NCI-H748 (cell line): ENCODE measurements at regions not wholly inside any gene's neighbourhood (a gene's known extent, or its start where the extent isn't known, plus 50 kb on each side); places are given as distances from the start of the nearest gene placed in this dataset.
"Not testable (repeated sequence)": the region's sequence is repeated elsewhere in the genome, so short reads cannot be mapped to it uniquely, and the experiment has no call there.

Source experiments
- DNase-seq: peaks from one replicate; lab custom pipeline; 2025; ENCODE audit not compliant: unreplicated experiment; lab: John Stamatoyannopoulos, UW

GRCh38 chr14:105600195-105600938 is 74.0 kb downstream of the TMEM121 start:
- not testable (repeated sequence) for DNase-seq

- DNase-seq = no peak
Observed at GRCh38 chr14:105600939-105601359, 74.6 kb downstream of the TMEM121 start.

DNA sequence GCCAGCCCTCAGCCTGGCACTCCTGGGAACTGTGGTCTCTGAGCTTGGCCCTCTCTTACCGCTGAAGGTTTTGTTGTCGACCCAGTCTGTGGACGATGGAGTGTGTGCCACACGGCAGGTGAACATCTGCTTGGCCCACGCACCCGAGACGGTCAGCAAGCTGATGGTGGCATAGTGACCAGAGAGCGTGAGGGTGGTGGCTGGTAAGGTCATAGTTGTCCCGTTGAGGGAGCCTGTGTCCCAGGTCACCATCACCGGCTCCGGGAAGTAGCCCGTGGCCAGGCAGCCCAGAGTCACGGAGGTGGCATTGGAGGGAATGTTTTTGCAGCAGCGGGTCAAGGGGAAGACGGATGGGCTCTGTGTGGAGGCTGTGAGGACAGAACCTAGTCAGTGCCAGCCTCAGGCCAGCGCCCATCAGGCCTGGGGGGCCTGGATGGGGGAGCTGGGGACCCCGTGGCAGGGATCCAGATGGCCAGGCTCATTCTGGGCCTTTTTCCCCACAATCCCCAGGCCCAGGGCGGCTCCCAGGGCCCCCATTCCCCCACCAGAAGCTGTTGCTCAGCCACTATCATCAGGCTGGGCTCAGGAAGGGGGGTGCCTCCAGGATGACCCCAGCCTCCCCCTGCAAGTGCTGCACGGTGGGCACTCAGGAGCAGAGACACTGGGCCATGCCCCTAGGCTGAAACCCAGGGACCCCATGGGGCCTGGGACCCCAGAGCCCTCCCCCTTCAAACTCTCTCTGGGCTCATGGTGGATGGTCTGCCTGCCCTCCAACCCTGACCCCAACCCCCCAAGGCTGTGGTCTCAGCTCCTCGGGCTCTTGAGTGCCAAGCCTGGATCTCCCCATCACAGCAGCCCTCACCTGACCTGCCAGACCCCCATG is 75.2 kb downstream of the TMEM121 start:
- no peak for DNase-seq

GRCh38 chr14:105602243-105602750 is 75.9 kb downstream of the TMEM121 start:
- no peak for DNase-seq

- DNase-seq = no peak
Observed at GRCh38 chr14:105602799-105603793, 76.7 kb downstream of the TMEM121 start.

DNA sequence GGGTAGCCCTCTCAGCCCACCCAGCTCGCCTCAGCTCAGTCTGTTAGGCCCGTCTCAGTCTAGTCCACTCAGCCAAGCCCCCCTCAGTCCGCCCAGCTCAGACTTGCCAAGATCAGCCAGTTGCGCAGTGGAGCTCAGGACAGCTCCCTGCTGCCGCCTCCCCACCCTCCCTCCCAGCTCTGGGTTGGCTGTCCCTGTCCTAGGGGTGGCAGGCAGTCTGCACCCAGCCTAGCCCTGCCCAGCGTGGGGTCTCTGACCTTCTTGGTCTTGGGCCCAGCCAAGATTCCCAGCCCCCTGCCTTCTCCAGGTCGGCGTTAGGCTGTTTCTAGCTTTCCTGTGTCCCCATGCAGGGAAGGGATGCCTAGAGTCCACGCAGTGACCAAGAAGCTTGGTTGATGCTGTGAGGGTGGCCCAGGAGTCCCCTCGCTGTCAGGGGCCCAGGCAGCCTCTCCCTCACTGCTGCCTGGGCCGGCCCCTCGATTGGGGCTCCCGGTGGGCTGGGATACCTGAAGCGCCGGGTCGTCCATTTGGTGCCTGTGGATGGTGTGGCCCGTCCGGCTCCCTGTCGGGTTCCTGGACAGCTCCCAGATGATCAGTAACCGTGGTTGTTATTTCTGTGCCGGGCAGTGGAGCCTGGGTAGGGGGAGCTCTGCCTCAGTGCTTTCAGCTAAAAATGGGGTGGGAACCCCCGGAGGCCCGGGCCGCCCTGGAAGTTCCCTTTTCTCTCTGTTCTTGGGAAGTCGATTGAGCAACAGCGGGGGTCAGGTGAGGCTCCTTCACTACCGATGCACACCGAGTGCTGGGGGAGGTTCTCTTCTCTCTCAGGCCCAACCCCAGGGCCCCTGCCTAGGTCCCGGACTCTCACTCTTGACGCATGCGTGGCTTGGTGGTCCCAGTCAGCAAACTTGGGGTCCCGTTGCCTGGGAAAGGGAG is 78.4 kb downstream of the TMEM121 start:
- DNase-seq = not testable (repeated sequence)

DNA sequence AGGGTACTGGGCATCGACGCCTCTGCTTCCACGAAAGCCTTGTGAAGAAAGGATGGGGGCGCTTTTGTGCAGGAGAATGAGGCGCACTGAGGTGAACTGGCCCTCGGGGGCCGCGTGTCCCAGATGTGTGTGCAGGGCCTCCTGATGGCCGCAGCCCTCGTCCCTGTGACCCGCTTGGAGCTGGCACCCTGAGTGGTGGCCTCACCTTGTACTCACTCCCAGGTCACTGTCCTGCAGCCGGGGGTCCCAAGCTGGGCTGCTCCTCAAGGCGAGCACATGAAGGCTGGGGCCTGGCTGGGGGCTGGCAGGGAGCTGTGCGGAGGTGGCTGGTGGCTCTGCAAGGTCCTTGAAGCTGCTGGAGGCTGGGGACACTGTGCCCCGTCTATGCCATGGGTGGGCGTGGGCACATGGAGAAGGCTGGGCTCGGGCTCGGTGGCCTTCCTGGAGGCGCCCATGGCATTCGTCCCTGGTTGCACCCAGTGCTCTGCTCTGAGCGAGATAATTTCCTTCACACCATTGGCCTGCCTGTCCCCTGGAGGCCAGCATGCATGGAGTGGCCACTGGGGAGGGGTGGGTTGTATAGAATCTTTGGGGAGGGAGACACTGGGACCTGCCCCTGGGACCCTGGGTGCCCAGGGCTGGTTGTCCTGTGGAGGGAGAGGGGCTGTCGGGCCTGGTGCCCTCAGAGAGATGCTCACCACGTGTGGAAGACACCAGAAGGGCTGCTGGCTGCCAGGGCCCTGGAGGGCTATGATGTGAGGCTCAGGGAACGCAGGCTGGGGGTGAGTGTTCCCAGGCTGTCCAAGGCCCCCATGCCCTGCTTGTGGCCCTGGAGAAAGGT is 79.3 kb downstream of the TMEM121 start:
- no peak for DNase-seq

GRCh38 chr14:105606305-105606975 is 80.1 kb downstream of the TMEM121 start:
- not testable (repeated sequence) for DNase-seq

DNA sequence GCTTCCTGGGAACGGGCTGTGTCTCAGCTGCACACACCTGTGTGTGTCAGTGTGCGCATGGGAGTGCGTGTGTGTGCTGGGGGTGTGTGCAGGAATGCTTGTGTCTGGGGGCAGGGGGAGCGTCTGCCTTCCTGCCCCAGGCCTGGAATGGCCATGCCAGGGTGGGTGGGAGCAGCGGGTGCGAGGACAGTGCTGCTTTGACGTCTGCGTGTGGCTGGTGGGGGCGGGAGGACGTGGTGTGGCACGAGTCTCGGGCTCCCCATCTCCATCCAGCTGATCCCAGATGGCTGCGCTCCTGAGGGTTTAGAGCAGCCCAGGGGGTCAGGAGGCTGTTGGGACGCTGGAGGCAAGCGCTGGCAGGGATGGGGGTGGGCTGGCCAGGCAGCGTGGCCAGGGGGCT is 80.6 kb downstream of the TMEM121 start:
- DNase-seq = not testable (repeated sequence)

DNA sequence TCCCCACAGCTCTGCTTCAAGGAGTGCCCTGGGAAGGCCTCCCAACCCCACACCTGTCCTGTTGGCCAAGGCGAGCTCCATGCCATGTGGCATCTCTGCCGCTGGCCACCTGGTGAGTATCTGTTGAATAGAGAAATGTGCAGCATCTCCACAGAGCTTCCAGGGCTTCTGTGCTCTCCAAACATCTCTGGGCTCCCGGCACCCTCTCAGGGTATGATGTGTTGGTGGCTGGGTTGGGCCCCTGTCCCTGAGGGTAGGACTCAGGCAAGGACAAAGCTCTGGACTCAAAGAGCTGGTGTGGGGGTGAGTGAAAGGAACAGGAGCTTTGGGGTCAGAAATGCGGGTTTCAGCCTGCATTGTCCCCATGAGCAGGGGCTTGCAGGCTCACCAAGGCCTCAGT is 88.6 kb downstream of the TMEM121 start:
- not testable (repeated sequence) for DNase-seq

- DNase-seq = not testable (repeated sequence)
Observed at GRCh38 chr14:105615986-105616801, 89.8 kb downstream of the TMEM121 start.

- no peak for DNase-seq
Observed at GRCh38 chr14:105616802-105617192, 90.4 kb downstream of the TMEM121 start.

- no peak for DNase-seq
Observed at GRCh38 chr14:105617201-105617777, 90.9 kb downstream of the TMEM121 start.

GRCh38 chr14:105617805-105618204 is 91.4 kb downstream of the TMEM121 start:
- DNase-seq = not testable (repeated sequence)

GRCh38 chr14:105619324-105619723 is 92.9 kb downstream of the TMEM121 start:
- DNase-seq = not testable (repeated sequence)

DNA sequence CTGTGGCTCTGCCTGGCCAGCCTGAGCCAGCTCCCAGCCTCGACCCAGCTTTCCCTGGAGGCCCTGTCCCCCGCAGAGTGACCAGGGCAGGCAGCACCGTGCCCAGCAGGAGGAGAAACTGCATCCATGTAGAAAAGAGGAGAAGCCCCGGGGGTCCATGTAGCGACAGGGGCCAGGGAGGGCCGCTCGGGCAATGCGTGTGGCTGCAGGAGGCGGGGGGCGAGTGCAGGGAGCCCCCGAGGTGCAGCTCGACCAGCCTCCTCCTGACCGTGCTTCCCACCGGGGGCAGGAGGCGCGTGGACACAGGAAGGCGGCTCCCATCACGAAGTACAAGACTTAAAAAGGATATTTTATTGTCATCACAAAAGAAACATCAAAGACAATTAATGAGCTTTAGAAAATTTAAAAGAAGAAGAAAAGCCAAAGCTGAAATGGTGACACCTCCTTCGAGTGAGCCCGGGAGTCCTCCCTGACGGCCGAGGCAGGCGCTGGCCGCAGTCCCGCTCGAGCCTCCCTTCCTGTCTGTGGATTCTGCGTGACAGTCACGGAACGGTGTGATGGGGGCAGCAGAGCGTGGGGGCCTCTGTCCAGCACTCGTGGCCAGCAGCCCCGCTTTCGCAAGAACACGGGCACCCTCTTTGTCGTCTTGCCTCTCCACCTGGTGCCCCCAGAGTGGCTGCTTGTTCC is 93.9 kb downstream of the TMEM121 start:
- DNase-seq = not testable (repeated sequence)
